ENCODE measurements at regions not wholly inside any gene's neighbourhood (a gene's known extent, or its start where the extent isn't known, plus 50 kb on each side); places are given as distances from the start of the nearest gene placed in this dataset.

DNA sequence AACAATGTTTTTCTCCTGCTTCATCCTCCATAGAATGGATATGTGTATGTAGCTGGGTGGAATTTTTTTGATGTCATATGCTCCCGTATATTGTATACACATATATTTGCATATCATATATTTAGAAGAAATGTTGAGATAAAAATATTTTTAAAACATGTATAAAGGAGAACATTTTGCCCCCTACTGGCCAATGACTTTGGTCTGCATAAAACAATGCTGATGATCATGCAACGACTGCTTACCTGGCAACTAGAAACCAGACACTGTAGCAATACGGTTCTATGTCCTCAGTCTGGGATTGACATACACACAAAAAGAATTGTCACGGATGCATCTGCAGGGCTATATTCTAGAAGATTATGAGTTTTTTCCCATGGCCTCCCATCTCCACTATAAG lies 503.6 kb downstream of the ELAVL2 start:
- TF ChIP-seq, protein P1, sequence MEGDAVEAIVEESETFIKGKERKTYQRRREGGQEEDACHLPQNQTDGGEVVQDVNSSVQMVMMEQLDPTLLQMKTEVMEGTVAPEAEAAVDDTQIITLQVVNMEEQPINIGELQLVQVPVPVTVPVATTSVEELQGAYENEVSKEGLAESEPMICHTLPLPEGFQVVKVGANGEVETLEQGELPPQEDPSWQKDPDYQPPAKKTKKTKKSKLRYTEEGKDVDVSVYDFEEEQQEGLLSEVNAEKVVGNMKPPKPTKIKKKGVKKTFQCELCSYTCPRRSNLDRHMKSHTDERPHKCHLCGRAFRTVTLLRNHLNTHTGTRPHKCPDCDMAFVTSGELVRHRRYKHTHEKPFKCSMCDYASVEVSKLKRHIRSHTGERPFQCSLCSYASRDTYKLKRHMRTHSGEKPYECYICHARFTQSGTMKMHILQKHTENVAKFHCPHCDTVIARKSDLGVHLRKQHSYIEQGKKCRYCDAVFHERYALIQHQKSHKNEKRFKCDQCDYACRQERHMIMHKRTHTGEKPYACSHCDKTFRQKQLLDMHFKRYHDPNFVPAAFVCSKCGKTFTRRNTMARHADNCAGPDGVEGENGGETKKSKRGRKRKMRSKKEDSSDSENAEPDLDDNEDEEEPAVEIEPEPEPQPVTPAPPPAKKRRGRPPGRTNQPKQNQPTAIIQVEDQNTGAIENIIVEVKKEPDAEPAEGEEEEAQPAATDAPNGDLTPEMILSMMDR (conservative IDR thresholded peaks at IDR 0.05; ENCODE audit: low read depth, low read length), result peak; percentile 28
- H3K4me3 ChIP-seq (ENCODE audit: low read depth, low read length), result no peak overlapping the region
- no peak for DNase-seq (ENCODE audit: low read depth)

DNA sequence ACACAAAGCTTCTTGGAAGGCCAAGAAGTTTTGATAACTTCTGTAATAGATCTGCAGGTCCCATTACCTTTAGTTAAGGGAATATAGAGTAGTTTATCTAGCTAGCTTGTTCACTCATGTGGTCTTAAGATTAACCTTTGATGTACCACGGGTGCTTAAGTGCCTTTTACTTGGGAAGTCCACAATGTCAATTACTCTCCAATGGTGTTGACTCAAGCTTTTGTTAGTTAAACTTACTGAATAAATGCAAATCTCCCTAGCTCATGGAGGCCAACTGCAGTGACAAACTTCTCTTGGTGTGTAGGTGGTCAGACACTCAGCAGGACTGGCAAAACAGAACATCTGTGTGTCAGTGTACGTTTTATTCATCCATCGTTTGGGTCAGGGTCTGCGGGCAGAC lies 501.5 kb downstream of the ELAVL2 start:
- DNase-seq (ENCODE audit: low read depth), result no peak
- no peak overlapping the region for H3K4me3 ChIP-seq (ENCODE audit: low read depth, low read length)
- TF ChIP-seq, protein P1 (conservative IDR thresholded peaks at IDR 0.05; ENCODE audit: low read depth, low read length), result no peak

DNA sequence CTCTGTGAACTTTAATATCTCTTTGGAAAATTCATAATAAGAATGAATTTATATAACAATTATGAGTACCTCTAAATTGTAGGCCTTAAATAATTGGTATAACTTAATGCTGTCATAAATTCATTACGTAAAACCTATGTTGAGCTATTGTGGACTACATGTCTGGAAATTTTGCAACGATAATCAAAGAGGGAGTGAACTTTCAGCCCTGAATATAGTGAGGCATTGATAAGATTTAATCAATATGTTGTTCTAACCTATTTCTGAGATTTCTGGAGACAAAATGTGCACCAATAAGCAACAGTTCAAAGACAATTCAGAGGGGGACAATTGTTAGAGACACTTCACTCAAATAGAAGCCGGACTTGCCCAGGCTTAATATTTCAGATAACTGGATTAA lies 499.4 kb downstream of the ELAVL2 start:
- H3K4me3 ChIP-seq (ENCODE audit: low read depth, low read length), result no peak overlapping the region
- TF ChIP-seq, protein P1 (conservative IDR thresholded peaks at IDR 0.05; ENCODE audit: low read depth, low read length), result no peak
- DNase-seq (ENCODE audit: low read depth), result no peak

DNA sequence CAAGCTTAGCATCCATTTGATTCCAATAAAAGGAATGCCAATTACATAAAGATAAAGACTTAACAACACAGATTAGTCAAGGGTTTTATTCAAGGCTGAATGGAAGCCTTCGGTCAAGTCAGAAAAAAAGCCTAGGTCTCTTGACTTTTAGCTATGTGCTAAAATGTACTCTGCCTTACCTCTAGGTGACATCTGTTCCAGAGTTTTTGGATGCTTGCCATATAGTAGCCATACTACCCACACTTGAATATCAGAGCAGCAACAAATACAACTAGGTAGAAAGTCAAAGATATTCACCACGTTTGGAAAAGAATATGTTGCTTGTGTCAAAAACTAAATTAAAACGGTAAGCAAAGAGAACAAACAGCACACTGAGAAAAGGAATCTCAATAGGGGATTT lies 484.7 kb downstream of the ELAVL2 start:
- no peak for DNase-seq (ENCODE audit: low read depth)
- no peak overlapping the region for H3K4me3 ChIP-seq (ENCODE audit: low read depth, low read length)
- TF ChIP-seq, protein P1 (conservative IDR thresholded peaks at IDR 0.05; ENCODE audit: low read depth, low read length), result no peak

DNA sequence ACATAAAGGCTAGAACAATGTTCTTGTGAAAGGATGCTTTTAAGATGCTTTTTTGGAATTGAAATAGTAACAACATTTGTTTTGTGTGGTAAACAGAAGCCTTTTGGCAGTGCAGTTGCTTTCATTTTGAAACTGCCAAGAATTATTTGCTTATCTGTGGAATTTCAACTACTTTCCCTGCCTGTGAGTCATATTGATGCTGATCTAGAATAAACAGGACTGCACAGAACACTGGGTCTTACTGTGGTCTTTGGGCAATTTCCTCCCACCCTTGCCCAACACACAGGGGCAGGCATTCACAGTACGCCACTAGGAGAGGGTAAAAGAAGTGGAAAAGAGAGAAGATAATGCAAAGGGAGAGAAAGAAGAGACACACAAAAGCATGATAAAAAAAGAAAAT lies 483.7 kb downstream of the ELAVL2 start:
- no peak overlapping the region for H3K4me3 ChIP-seq (ENCODE audit: low read depth, low read length)
- DNase-seq (ENCODE audit: low read depth), result peak; percentile 61
- TF ChIP-seq, protein P1 (conservative IDR thresholded peaks at IDR 0.05; ENCODE audit: low read depth, low read length), result no peak

DNA sequence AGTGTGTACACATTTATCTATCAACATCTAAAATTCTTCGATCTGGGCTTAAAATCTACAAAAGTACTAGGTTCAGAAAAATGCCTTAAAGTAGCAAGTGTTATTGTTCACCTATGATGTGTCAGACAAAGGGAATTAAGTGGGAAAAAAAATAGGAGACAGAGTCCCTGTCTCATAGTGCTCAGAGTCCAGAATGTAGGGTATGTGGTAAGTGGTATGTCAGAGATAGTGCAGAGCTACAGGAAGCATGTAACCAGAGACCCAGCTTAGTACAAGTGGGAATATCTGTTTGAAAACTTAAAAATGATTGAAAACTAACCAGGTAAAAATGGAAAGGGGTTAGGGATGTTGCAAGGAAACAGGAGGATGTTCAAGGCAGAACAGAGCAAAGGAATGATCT lies 482.8 kb downstream of the ELAVL2 start:
- TF ChIP-seq, protein P1 (conservative IDR thresholded peaks at IDR 0.05; ENCODE audit: low read depth, low read length), result no peak
- no peak overlapping the region for H3K4me3 ChIP-seq (ENCODE audit: low read depth, low read length)
- DNase-seq (ENCODE audit: low read depth), result peak; percentile 21

DNA sequence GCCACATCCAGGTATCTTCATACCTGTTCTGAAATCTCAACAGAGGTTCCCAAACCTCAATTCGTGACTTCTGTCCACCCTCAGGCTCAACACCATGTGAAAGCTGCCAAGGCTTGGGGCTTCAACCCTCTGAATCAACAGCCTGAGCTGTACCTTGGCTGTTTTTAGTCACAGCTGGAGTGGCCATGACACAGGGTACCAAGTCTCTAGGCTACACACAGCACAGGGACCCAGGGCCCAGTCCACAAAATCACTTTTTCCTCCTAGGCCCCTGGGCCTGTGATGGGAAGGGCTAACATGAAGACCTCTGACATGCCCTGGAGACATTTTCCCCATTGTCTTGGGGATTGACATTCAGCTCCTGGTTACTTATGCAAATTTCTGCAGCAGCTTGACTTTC lies 464.9 kb downstream of the ELAVL2 start:
- TF ChIP-seq, protein P1 (conservative IDR thresholded peaks at IDR 0.05; ENCODE audit: low read depth, low read length), result no peak
- H3K4me3 ChIP-seq (ENCODE audit: low read depth, low read length), result no peak overlapping the region
- no peak for DNase-seq (ENCODE audit: low read depth)
